ENCODE measurements at regions not wholly inside any gene's neighbourhood (a gene's known extent, or its start where the extent isn't known, plus 50 kb on each side); places are given as distances from the start of the nearest gene placed in this dataset.
A peak's percentile ranks its signal among the peaks of the same experiment; 100 is the strongest.

GRCh38 chr1:217373761-217374701 is 256.9 kb downstream of the GPATCH2 start:
- DNase-seq (ENCODE audit: low spot score) = no peak

GRCh38 chr1:217372049-217372970 is 258.6 kb downstream of the GPATCH2 start:
- no peak for DNase-seq (ENCODE audit: low spot score)

GRCh38 chr1:217370757-217371156 is 260.1 kb downstream of the GPATCH2 start:
- no peak for DNase-seq (ENCODE audit: low spot score)

- no peak for DNase-seq (ENCODE audit: low spot score)
These were observed 260.8 kb downstream of the GPATCH2 start for GRCh38 chr1:217369996-217370551.

- DNase-seq (ENCODE audit: low spot score) = no peak
These were observed 261.5 kb downstream of the GPATCH2 start for GRCh38 chr1:217369271-217369981.

GRCh38 chr1:217364220-217364619 is 266.7 kb downstream of the GPATCH2 start:
- DNase-seq (ENCODE audit: low spot score) = no peak

- DNase-seq (ENCODE audit: low spot score) = no peak
These were observed 267.6 kb downstream of the GPATCH2 start for GRCh38 chr1:217363319-217363718.

GRCh38 chr1:217360510-217360909 is 270.4 kb downstream of the GPATCH2 start:
- no peak for DNase-seq (ENCODE audit: low spot score)

GRCh38 chr1:217354895-217355294 is 276.0 kb downstream of the GPATCH2 start:
- DNase-seq (ENCODE audit: low spot score) = no peak

- no peak for DNase-seq (ENCODE audit: low spot score)
These were observed 281.8 kb downstream of the GPATCH2 start for GRCh38 chr1:217348960-217349664.

GRCh38 chr1:217344712-217345111 is 286.2 kb downstream of the GPATCH2 start:
- DNase-seq (ENCODE audit: low spot score) = no peak

GRCh38 chr1:217343907-217344306 is 287.0 kb downstream of the GPATCH2 start:
- DNase-seq (ENCODE audit: low spot score) = no peak

GRCh38 chr1:217342105-217342504 is 288.8 kb downstream of the GPATCH2 start:
- no peak for DNase-seq (ENCODE audit: low spot score)

GRCh38 chr1:217336724-217337123 is 294.2 kb downstream of the GPATCH2 start:
- DNase-seq (ENCODE audit: low spot score) = no peak

GRCh38 chr1:217333939-217334338 is 297.0 kb downstream of the GPATCH2 start:
- peak; percentile 48 for DNase-seq (ENCODE audit: low spot score)

- DNase-seq (ENCODE audit: low spot score) = no peak
These were observed 298.3 kb downstream of the GPATCH2 start for GRCh38 chr1:217332431-217333065.

- DNase-seq (ENCODE audit: low spot score) = no peak
These were observed 299.2 kb downstream of the GPATCH2 start for GRCh38 chr1:217331698-217332097.

GRCh38 chr1:217327901-217328300 is 303.0 kb downstream of the GPATCH2 start:
- no peak for DNase-seq (ENCODE audit: low spot score)

GRCh38 chr1:217322834-217323233 is 308.1 kb downstream of the GPATCH2 start:
- peak; percentile 51 for DNase-seq (ENCODE audit: low spot score)

GRCh38 chr1:217315346-217315745 is 315.5 kb downstream of the GPATCH2 start:
- DNase-seq (ENCODE audit: low spot score) = no peak

- no peak for DNase-seq (ENCODE audit: low spot score)
These were observed 317.8 kb downstream of the GPATCH2 start for GRCh38 chr1:217313096-217313495.
